Endothelial cell (in vitro differentiated cells): ENCODE measurements at regions not wholly inside any gene's neighbourhood (a gene's known extent, or its start where the extent isn't known, plus 50 kb on each side); places are given as distances from the start of the nearest gene placed in this dataset.
A peak's percentile ranks its signal among the peaks of the same experiment; 100 is the strongest.
"Not testable (repeated sequence)": the region's sequence is repeated elsewhere in the genome, so short reads cannot be mapped to it uniquely, and the experiment has no call there.

Source experiments
- DNase-seq: peaks from one replicate; pipeline ENCODE4 v3.0.0; 2021; ENCODE audit warnings: low spot score
- H3K27ac Mint-ChIP-seq: one replicate; pipeline ENCODE4 v1.8.0; 2021; ENCODE audit warnings: mixed read lengths, inconsistent platforms; ENCODE audit not compliant: unreplicated experiment
- H3K27me3 Mint-ChIP-seq: one replicate; pipeline ENCODE4 v1.8.0; 2021; ENCODE audit warnings: mild to moderate bottlenecking, moderate library complexity, mixed read lengths, inconsistent platforms; ENCODE audit not compliant: unreplicated experiment
- H3K36me3 Mint-ChIP-seq: one replicate; pipeline ENCODE4 v1.8.0; 2021; ENCODE audit warnings: mild to moderate bottlenecking, low read depth, mixed read lengths, inconsistent platforms; ENCODE audit not compliant: unreplicated experiment
- H3K4me1 Mint-ChIP-seq: one replicate; pipeline ENCODE4 v1.8.0; 2021; ENCODE audit warnings: mild to moderate bottlenecking, mixed read lengths, inconsistent platforms; ENCODE audit not compliant: unreplicated experiment
- H3K4me3 Mint-ChIP-seq: one replicate; pipeline ENCODE4 v1.8.0; 2021; ENCODE audit warnings: mild to moderate bottlenecking, mixed read lengths, inconsistent platforms; ENCODE audit not compliant: unreplicated experiment
- H3K9me3 Mint-ChIP-seq: one replicate; pipeline ENCODE4 v1.8.0; 2021; ENCODE audit warnings: mixed read lengths, inconsistent platforms; ENCODE audit not compliant: unreplicated experiment
- CTCF ChIP-seq: fragments of 200-600 bp; sonication (generic); IDR thresholded peaks from one replicate; pipeline ENCODE4 v1.5.0; 2021; ENCODE audit warnings: antibody characterized with exemption; ENCODE audit not compliant: unreplicated experiment

DNA sequence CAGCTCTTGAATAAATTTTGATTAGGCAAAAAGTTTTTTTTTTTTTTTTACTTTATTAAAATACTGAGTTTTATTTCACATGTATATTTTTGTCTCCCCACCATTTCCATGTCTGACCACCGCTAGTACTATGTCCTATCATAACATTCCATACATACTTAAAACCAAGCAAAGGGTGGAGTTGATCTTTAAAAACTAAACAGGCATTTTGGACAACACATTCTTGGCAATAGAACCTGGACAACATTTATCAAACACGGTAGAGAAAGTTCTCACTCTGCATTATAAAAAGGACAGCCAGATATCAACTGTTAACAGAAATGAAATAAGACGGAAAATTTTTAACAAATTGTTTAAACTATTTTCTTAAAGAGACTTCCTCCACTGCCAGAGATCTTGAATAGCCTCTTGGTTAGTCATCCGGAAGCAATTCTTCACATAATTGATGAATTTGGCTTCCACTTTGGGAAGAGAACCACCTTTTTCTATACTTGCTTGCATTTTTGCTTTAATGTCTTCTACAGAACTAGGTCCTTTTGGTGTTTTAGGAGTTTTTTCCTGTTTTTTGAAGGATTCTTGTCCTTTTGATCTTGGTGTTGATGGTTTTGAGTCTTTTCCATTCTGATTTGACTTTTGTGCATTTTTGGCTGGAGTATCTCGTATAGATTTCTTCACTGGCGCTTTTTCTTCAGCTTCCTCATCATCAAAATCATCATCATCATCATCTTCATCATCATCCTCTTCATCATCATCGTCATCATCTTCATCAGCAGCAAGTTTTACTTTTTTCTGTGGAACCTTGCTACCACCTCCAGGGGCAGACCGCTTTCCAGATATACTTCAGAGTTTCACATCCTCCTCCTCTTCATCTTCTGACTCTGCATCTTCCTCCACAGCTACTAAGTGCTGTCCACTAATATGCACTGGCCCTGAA lies 58.7 kb downstream of the POU5F2 start:
- H3K27me3 Mint-ChIP-seq: not testable (repeated sequence)

GRCh38 chr5:93681432-93681831 lies 60.0 kb downstream of the POU5F2 start:
- DNase-seq: no peak
- H3K9me3 Mint-ChIP-seq: no peaks in the 10 kb centered on the region
- no peaks in the 10 kb centered on the region for H3K36me3 Mint-ChIP-seq
- peak; percentile 84 for TF ChIP-seq CTCF
- H3K4me3 Mint-ChIP-seq: no peak overlapping the region
- no peaks in the 10 kb centered on the region for H3K27me3 Mint-ChIP-seq
- H3K27ac Mint-ChIP-seq: no peak overlapping the region
- H3K4me1 Mint-ChIP-seq: peaks cover 4% of the 10 kb centered on the region

More for the DNA sequence above, 58.7 kb downstream of the POU5F2 start:
- H3K4me3 Mint-ChIP-seq, H3K4me1 Mint-ChIP-seq, DNase-seq, H3K27ac Mint-ChIP-seq, H3K9me3 Mint-ChIP-seq, H3K36me3 Mint-ChIP-seq: not testable (repeated sequence)

GRCh38 chr5:93677359-93677891 lies 64.0 kb downstream of the POU5F2 start:
- H3K27me3 Mint-ChIP-seq: no peaks in the 10 kb centered on the region
- DNase-seq: peak; percentile 21
- no peak overlapping the region for H3K4me3 Mint-ChIP-seq
- peaks cover 4% of the 10 kb centered on the region for H3K4me1 Mint-ChIP-seq
- TF ChIP-seq CTCF: no peak
- H3K9me3 Mint-ChIP-seq: no peaks in the 10 kb centered on the region
- no peaks in the 10 kb centered on the region for H3K36me3 Mint-ChIP-seq
- H3K27ac Mint-ChIP-seq: no peak overlapping the region

DNA sequence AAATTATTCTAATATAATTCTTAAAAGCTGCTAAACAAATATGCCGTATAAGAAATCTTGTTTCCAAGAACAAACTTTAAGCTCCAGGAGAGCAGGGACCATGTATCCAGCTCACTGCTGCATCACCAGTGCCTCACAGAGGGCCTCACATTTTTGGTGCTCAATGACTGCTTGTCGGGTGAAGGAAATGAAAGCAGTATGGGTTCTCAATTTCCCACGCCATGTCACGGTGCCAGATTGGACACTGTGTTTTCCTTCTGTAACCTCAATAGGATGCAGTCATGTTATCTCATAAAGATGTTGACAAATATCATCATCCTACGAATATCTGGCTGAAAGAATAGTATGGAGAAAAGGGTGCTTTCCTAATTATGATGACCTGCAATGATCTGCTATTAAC lies 64.7 kb downstream of the POU5F2 start:
- no peak for DNase-seq
- Mint-ChIP-seq H3K4me1 (peaks cover 4% of the 10 kb centered on the region), H3K27ac (no peak overlapping the region), H3K4me3 (no peak overlapping the region), H3K36me3 (no peaks in the 10 kb centered on the region), H3K9me3 (no peaks in the 10 kb centered on the region), H3K27me3 (no peaks in the 10 kb centered on the region)
- TF ChIP-seq CTCF: no peak

DNA sequence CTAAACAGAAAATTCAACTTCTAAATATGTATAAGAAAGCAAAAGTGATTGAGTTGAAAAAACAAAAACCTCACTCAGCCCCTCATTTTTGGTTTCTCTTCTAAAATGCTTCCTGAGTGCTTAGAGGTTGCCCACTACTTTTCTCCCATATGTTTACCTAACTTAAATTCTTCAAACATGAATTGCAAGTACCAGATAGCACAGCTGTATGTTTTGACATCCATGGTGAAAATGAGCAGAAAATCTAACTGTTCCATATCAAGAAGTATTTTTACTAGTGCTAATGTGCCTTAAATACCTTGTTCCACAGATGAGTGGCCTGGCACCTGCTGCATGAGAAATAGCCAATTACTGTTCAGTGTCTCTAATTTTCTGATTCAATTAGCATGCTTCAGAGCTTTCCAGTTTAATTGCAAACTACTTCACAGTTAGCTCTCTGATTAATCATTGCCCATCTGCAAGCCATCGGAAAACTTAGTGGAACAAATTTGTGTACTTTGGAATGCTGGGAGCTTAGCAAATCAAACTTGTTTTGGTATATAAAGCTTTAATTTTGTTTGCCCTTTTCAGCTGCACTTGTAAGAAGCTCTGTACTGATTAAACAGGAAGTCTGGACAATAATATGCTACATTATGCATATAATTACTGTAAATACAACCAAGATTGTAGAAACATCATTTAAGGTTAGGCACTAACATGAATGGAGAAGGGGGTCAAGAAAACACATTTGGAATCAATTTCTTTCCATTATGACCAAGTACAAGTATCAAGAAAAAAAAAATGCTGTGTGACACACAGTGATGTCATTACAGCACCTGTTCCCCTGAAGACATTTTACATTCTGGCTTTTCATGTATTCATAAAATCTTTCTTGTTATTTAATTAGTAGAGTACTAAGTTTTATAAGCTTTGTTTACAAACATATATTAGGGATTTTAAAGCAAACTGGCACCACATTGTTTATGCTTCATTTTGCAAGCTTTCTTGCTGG lies 65.6 kb downstream of the POU5F2 start:
- no peaks in the 10 kb centered on the region for H3K9me3 Mint-ChIP-seq
- H3K4me3 Mint-ChIP-seq: no peak overlapping the region
- no peak for TF ChIP-seq CTCF
- no peaks in the 10 kb centered on the region for H3K36me3 Mint-ChIP-seq
- H3K4me1 Mint-ChIP-seq: peaks cover 4% of the 10 kb centered on the region
- no peaks in the 10 kb centered on the region for H3K27me3 Mint-ChIP-seq
- no peak for DNase-seq
- H3K27ac Mint-ChIP-seq: no peak overlapping the region
